OCI-M2 (cell line): ENCODE measurements at regions not wholly inside any gene's neighbourhood (a gene's known extent, or its start where the extent isn't known, plus 50 kb on each side); places are given as distances from the start of the nearest gene placed in this dataset.
"Not testable (repeated sequence)": the region's sequence is repeated elsewhere in the genome, so short reads cannot be mapped to it uniquely, and the experiment has no call there.

Source experiments
- DNase-seq: peaks from one replicate; lab custom pipeline; 2025; ENCODE audit not compliant: unreplicated experiment; lab: John Stamatoyannopoulos, UW

DNA sequence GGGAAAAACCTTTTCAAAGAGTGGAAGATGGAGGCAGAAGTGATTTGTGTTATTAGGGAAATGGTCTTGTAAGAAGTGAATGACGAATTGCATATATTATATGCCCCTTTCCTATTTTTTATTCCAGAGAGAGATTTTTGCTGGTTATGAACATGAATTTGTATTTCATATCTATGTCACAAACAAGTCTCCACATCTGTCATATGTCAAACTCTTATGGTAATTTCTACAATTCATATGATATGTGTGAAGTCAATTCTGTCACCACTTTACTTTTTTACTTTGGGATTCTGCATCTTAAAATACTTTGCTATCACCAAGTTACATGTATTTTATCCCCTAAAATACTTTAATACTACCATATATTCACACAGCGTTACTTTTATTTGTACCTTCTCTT, 594.2 kb upstream of the ARPP21 start:
- DNase-seq, result no peak

DNA sequence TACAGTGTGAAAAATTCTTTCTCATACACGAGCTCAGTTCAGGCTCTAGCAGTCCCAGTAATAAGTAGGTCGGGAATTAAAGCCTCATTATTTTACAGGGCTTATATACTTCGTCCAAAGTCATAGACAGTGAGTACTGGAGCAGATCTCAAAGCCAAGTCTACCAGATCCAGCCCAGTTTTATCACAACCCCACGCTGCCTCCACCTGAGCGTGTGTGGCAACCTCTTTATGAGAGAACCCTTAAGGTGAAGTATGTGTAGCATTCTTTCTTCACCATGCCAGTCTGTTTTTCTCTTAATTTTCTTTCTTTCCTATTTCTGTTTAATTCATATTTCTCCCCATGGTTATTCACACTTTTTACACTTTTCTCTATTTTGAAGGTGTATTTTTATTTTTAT, 574.6 kb upstream of the ARPP21 start:
- DNase-seq, result no peak

DNA sequence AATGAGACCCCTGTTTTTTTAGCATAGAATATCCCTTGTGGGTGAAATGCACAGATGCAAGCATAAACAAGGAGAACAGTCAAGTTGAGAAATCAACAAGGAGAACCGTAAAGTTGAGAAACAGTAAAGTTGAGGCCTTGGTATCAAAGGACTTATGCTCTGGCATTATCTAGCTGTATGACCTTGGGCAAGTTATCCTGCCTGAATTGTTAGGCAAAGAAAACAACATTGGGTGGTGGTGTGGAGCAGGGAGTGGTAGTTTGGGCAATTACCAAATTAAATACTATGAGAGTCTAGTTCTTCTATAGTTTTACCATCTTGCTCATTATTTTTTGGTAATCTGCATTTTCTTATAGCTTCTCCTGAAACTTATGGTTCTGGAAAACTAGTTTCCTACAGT, 573.4 kb upstream of the ARPP21 start:
- no peak for DNase-seq

DNA sequence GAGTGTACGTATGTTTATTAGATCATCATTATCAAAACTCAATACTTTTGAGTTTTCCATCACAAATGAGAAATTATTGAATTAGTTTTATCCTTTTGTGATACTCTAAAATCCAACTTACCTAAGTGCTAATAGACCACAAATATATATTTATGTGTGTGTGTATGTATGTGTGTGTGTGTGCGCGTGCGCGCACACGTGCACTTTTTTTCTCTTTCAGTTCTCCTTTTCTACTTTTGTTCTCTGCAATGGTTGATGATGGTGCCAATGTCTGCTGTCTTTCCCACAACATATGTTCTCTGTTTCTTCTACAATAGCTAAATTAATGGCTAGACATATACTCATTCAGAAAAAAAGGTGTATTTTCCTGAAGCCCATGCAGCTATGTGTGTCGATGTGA, 571.6 kb upstream of the ARPP21 start:
- no peak for DNase-seq

DNA sequence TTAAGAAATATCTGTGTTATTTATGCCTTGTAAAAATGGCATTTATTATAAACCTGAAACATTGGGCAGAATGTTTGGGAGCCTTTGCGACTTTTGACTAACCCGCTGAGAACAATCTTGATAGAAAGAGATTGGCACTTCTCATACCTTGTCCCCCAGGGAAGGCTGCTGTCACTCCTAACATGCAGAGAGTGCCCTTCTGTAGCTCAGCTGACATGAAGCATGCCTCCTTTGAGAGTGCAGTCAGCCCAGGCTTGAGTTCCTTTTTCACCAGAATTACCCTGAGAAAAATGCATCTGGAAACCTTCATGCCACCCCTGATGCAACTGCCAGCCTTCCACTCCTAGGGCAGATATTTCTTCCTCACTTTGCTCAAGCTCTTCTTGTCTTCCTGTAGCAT, 569.2 kb upstream of the ARPP21 start:
- DNase-seq, result no peak

DNA sequence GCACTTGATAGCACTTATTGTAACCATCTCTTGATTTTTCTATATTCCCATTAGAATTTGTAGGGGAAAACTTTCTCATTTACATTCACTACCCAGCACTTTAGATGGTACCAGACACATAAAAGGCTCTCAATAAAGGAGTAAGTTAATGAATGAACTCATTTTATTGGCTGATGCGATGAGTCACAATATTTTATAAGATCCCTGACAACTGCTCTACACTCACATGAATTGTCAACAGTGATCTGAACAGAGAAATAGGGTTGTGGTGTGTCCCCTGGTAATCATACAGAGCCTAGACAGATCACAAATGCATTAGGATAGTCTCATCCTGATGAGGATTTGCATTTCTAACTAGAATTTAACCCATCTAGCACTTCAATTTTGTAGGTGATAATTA, 567.6 kb upstream of the ARPP21 start:
- no peak for DNase-seq

DNA sequence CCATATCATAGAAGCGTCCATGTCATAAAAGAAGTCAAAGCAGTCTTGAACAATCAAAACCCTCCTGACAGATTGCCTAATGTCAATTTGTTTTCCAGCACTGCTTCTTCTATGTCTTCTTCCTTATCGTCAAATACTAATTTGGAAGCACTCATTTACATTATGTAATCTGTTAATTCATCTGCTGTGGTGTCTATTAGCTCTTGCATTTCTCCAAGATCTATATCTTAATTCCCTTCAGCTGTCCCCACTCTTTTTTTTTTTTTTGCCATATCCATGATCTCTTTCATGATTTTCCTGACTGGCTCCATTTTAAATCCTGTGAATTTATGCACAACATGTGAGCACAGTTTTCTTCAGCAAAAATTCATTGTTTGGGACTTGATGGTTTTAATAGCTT, 560.5 kb upstream of the ARPP21 start:
- DNase-seq, result no peak

DNA sequence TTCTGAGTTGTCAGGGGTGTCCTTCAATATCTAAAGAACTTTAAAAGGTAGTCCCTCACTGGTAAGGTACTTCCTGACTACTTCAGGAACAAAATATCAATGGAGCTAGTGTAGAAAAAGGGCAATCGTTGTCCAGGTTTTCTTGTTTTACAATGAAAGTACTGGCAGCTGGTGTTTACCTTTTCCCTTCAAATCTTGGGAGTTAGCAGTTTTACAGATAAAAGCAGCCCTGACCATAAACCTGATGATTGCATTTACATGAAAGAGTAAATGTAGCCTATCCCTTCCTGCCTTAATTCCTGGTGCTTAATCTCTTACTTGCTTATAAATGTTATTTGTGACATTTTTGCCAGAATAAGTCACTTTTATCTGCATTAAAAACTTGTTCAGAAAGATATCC, 559.9 kb upstream of the ARPP21 start:
- DNase-seq, result no peak

DNA sequence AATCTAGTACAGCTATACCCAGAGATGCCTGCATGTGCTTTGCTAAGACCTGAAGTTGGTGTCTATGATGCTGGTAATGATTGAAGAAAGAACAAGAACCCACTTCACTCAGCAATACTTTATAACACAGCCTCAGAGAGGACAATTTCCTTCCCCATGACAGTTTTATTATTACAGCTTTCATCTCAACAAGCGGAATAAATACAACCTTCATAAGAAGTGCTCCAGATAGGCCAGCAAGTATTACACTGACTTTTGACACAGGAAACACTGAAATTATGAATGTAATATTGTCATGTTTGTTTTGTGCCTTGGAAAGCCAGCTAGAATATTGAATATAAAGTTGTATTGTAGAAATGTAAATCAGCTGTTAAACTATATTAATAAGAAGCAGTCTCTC, 557.4 kb upstream of the ARPP21 start:
- DNase-seq, result no peak

DNA sequence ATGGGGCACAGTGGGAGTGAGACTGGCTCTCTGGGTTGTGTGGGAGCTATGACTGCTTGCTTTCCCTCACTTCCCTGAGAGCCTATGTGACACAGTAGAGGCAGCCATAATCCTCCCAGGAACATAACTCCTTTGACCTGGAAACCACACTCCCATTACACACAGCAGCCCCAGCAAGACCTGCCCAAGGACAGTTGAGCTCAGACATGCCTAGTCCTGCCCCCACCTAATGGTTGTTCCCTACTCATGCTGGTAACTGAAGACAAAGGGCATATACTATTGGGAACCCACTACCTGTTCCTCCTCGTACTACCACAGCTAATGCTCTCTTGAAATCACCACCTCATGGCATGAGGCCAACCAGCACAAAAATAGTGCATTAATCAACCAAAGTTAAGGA, 550.4 kb upstream of the ARPP21 start:
- DNase-seq, result no peak

DNA sequence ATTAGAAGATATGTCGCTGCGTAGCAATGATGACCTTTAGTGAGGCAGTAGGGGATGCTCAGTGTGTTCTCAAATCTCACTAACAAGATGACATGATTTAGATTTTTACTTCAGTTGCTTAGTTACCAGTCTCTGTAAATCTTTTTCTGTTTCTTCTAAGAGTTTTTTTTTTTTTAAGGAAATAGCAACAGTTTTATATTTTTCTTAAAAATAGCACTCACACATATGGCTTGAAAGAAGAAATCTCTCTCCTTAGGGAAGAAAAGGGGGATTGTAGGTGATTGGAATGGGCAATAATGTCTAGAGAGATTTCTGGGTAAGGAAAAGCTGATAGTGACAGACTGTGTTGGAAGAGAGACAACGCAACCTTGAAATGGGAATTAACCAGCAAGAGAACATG, 524.6 kb upstream of the ARPP21 start:
- DNase-seq, result no peak

DNA sequence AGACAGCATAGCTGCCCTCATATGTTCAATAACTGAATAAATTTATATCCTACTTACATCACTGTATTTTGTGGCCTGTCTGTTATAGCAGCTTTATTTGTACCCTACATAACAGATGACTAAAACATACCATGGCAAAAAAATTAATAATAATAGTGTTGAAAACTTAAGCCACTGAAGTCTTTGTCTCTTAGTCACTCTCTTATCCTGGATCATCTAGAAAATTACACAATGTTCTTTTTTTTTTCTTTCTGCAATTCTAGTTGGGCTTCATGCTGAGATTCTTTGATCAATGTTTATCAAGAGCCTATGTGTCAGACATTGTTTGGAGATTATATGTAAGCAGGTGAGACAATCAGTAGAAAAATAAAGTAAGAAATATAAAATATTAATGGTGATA, 519.3 kb upstream of the ARPP21 start:
- DNase-seq, result no peak

DNA sequence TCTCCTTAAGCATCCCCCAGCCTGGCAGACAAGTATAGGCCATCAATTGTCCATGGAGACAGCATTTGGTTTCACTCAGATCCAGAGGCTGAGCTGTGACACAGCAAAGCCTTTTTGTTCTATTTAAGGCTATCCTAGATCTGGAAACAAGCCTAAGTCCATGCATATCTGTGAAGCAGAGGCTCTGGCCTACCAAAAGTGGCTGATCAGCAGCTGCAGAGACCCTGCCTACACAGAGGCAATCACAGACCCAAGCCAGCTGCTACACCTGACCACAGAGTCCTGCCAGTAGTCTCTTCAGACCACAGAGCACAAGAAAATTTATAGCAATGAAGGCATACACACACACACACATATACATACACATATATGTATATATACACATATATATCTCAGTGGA, 501.7 kb upstream of the ARPP21 start:
- DNase-seq, result no peak

DNA sequence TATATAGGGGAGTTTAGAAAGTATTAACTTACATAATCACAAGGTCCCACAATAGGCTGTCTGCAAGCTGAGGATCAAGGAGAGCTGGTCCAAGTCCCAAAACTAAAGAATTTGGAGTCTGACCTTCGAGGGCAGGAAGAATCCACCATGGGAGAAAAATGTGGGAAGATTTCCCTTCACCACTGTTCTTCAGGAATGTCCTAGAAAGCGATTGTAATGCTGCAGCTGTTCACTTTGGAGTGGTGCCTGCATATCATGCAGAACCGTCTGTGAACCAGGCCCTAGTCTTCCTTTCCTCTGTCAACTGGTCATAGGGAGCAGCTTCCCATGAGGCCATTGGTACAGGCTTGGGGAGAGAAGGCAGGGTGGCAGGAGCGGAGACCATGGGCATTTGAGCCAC, 497.9 kb upstream of the ARPP21 start:
- DNase-seq, result no peak

DNA sequence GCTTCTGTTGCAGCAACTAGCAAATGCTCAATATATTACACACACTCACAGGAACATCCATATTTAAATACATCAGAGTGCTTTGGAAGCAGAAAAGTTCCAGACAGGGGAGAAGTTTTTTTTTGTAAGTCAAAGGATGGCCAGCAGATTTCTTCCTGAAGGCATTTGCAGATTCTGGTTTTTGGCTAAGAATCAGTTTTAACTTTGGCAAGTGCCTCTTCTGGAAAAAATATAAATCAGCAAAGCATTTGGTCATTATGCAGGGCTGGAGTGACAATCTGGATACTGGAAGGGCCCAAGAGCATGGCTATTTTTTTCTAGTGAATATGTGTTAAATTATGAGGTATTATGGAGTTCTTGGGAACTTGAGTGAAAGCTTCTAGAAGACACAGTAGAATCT, 495.3 kb upstream of the ARPP21 start:
- no peak for DNase-seq

DNA sequence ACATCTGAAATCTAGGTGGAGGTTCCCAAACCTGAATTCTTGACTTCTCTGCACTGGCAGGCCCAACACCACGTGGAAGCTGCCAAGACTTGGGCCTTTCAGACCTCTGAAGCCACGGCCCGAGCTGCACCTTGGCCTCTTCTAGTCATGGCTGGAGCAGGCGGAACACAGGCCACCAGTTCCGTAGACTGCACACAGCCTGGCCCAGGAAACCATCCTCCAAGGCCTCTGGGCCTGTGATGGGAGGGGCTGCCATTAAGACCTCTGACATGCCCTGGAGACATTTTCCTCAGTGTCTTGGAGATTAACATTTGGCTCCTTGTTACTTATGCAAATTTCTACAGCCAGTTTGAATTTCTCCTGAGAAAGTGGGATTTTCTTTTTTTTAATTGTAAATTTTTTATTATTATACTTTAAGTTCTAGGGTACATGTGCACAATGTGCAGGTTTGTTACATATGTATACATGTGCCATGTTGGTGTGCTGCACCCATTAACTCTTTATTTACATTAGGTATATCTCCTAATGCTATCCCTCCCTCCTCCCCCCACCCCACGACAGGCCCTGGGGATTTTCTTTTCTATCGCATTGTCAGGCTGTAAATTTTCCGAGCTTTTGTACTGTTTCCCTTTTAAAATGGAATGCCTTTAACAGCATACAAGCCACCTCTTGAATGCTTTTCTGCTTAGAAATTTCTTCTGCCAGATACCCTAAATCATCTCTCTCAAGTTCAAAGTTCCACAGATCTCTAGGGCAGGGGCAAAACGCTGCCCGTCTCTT, 492.9 kb upstream of the ARPP21 start:
- not testable (repeated sequence) for DNase-seq

DNA sequence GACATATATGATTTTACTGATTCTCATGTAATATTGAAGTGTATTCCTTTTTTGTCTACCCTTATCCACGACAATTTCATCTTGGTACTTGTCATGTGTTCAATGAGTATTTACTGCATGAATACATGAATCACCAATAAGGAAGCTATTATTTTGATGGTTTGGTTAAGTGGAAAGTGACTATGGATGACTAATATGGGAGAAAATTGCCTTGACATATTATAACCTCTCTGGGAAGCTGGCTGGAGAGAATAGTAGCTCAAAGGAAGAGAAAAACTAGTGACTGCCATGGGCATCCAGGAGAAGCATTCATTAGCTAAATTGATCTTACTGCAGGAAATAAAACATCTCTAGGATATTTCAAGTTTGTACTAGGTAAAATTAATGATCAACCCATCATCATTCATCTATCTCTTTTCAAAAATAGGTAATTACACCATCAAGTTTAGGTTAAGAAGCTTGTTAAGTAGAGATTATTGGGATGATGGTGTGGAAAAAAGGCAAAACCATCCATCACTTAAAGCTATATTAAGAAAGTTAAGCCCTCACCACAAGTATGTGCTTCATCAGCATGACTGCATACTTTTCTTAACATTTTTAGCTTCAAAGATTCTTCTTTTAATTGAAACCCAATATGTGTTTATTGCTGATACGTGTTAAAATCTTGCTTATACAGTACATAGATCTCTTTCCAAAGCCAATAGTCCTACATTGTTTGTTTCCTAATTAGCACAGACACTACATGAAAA, 455.2 kb upstream of the ARPP21 start:
- DNase-seq, result no peak

DNA sequence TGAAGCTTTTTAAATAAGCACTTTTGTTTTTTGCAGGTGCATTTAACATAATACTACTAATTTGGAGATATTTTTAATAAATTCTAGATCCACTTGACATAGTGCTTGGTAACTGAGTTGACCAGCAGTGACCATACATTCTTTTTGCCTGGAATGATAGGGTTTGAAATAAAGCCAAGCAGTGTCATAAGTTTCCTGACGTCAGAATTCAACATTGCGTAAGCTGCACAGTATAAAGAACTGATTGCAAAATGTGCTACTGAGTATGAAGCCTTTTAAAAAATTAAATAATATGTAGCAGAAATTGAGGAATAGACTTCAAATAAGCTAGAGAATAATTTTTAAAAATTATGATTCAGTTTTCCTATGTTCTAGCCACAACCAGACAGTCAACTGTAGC, 454.6 kb upstream of the ARPP21 start:
- no peak for DNase-seq

DNA sequence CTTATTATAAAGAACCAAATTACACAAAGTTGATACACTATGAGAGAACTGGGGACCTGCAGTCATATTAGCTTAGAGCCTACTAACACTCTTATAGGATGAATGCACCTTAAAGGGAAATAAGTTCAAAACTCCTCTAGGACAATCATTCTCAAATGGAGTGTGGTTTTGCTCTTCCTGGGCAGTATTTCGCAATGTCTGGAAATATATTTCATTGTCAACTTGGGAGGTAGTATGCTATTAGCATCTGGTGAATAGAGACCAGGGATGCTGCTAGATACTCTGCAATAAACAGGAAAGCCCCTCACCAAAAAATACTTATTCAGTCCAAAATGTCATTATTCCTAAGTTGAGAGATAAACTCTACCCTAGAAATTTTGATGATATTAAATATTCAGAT, 451.4 kb upstream of the ARPP21 start:
- DNase-seq, result no peak

DNA sequence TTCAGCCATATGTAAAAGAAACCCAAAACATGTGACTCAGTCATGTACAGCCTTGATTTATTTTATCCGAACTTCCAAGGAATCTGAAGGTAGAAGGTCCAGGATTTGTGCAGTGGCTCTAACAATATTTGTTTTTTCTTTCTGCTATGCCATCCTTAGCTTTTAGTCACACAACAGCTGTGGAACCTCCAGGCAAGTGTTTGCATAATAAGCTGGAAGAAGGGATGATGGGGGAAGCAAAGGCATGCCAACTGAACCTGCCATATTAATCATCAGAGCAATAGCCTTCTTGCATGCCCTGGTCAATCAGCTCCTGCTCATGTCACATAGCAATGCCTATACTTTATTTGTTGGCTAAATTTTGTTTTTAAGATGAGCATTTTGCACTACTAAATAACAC, 444.7 kb upstream of the ARPP21 start:
- no peak for DNase-seq

DNA sequence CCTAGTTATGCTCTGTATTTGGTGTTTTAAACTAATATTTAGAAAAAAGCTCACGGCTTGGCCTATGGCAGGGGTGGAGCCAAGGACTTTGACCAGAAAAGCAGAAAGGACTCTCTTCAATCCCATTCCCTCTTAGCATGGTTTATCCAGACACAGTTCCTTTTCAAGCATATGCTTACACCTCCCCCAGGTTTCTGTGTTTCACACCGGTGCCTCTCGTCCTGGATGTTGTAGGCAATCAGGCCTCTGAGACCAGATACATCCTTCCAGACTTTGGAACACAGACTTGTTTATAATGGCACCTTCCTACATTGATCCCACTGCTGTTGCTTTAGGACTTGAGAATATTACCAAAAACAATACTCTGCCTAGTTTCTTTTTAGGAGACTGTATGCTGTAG, 440.5 kb upstream of the ARPP21 start:
- DNase-seq, result no peak

DNA sequence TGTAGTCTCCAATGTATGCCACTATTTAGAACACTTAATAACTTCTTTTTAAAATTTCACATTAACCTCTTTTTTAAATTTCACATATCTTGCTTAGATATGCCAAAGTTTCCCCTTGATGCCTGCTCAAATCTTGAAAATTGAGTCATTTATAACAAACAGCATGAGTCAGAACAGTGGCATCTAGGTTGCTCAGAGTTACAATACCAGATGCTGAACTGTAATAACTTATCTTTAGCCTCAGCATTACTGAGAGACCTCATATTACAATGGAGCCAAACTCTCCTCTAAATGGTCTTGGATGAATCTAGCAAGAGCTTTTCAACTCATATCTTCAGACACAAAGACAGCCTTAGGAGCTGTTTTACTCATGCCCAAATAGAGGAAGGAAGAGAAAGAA, 439.3 kb upstream of the ARPP21 start:
- no peak for DNase-seq

DNA sequence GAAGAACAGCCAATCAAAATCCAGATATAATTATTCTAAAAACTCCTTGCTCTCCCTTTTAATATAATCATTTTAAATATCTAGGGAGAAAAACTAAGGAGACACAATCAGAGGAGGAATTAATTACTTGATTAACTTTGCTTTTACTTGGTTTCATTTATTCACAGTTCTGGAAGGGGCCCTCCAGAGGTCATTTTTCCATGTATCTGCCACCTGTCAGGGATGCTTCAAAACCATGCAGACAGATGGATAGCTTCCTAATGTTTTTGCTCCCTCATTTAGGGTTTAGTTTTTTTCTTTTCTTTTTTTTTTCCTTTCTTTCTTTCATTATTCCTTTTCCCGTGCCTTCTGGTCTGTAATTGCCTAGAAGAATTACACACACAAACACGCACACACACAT, 438.1 kb upstream of the ARPP21 start:
- no peak for DNase-seq
